HepG2 (cell line): ENCODE measurements at regions not wholly inside any gene's neighbourhood (a gene's known extent, or its start where the extent isn't known, plus 50 kb on each side); places are given as distances from the start of the nearest gene placed in this dataset.

ENCODE experiments used
- ADNP ChIP-seq: sonication (generic); formaldehyde crosslinking; IDR thresholded peaks from 2 replicates; pipeline ENCODE4 v1.4.0; 2020; ENCODE audit warnings: missing genetic modification reagents
- FIP1L1 ChIP-seq: fragments of 200-400 bp; formaldehyde crosslinking; IDR thresholded peaks from 2 replicates; pipeline ENCODE4 v1.6.1; 2018; ENCODE audit warnings: low read depth, mild to moderate bottlenecking, low read length, moderate library complexity, borderline replicate concordance; ENCODE audit not compliant: insufficient read depth
- FOXK1 ChIP-seq: sonication (generic); formaldehyde crosslinking; IDR thresholded peaks from 2 replicates; pipeline ENCODE4 v1.4.0; 2020; ENCODE audit warnings: low read depth, missing genetic modification reagents, borderline replicate concordance
- KAT2B ChIP-seq: fragments of 150-350 bp; IDR thresholded peaks from 2 replicates; pipeline ENCODE4 v1.6.1; 2014; ENCODE audit warnings: low read depth, low read length, borderline replicate concordance
- KLF12 ChIP-seq: sonication (generic); formaldehyde crosslinking; IDR thresholded peaks from 2 replicates; pipeline ENCODE4 v1.4.0; 2020; ENCODE audit warnings: missing genetic modification reagents, borderline replicate concordance
- MXD4 ChIP-seq: IDR thresholded peaks from 2 replicates; pipeline ENCODE4 v1.6.1; 2016; ENCODE audit warnings: mild to moderate bottlenecking, missing biosample characterization, missing genetic modification reagents
- NFIC ChIP-seq: IDR thresholded peaks from 2 replicates; pipeline ENCODE4 v1.6.1; 2012; ENCODE audit warnings: mild to moderate bottlenecking, low read length, inconsistent platforms
- PHB2 ChIP-seq: fragments of 450-650 bp; IDR thresholded peaks from 2 replicates; pipeline ENCODE4 v1.6.1; 2018; ENCODE audit not compliant: partially characterized antibody
- SAFB2 ChIP-seq: sonication (generic); formaldehyde crosslinking; IDR thresholded peaks from 2 replicates; pipeline ENCODE4 v1.5.1; 2020; ENCODE audit warnings: missing genetic modification reagents, low read depth, mild to moderate bottlenecking, borderline replicate concordance
- SIX1 ChIP-seq: sonication (generic); formaldehyde crosslinking; IDR thresholded peaks from 2 replicates; pipeline ENCODE4 v1.4.0; 2020; ENCODE audit warnings: missing genetic modification reagents, borderline replicate concordance
- SNAPC2 ChIP-seq: sonication (generic); formaldehyde crosslinking; IDR thresholded peaks from 2 replicates; pipeline ENCODE4 v1.8.1; 2022; ENCODE audit warnings: mild to moderate bottlenecking, missing genetic modification reagents
- TEF ChIP-seq: sonication (generic); formaldehyde crosslinking; IDR thresholded peaks from 2 replicates; pipeline ENCODE4 v1.5.0; 2020; ENCODE audit warnings: missing genetic modification reagents
- ZHX2 ChIP-seq, 2 experiments: sonication (generic) in 1 of 2; formaldehyde crosslinking in 1 of 2; IDR thresholded peaks; 2 replicates each; pipeline versions ENCODE4 v1.6.1 to v1.9.0; 2014 to 2022; ENCODE audit warnings: antibody characterized with exemption in 1 of 2, borderline replicate concordance in 1 of 2, inconsistent platforms in 1 of 2, low read depth in 1 of 2, missing genetic modification reagents in 1 of 2
- ZNF329 ChIP-seq: sonication (generic); formaldehyde crosslinking; IDR thresholded peaks from 2 replicates; pipeline ENCODE4 v1.9.0; 2021; ENCODE audit warnings: low read depth, mild to moderate bottlenecking, missing genetic modification reagents
- ZNF691 ChIP-seq: sonication (generic); formaldehyde crosslinking; IDR thresholded peaks from 2 replicates; pipeline ENCODE4 v1.4.0; 2020; ENCODE audit warnings: missing genetic modification reagents, low read depth, mild to moderate bottlenecking, borderline replicate concordance
- ZNF776 ChIP-seq: sonication (generic); formaldehyde crosslinking; IDR thresholded peaks from 2 replicates; pipeline ENCODE4 v1.4.0; 2020; ENCODE audit warnings: mild to moderate bottlenecking, missing genetic modification reagents
- ZNF878 ChIP-seq: sonication (generic); formaldehyde crosslinking; IDR thresholded peaks from 2 replicates; pipeline ENCODE4 v1.8.1; 2023; ENCODE audit warnings: mild to moderate bottlenecking, missing genetic modification reagents, moderate library complexity
- TF ChIP-seq, protein P1 (sequence below): sonication (generic); formaldehyde crosslinking; IDR thresholded peaks from 2 replicates; pipeline ENCODE4 v1.4.0; 2020; ENCODE audit warnings: missing genetic modification reagents, borderline replicate concordance

DNA sequence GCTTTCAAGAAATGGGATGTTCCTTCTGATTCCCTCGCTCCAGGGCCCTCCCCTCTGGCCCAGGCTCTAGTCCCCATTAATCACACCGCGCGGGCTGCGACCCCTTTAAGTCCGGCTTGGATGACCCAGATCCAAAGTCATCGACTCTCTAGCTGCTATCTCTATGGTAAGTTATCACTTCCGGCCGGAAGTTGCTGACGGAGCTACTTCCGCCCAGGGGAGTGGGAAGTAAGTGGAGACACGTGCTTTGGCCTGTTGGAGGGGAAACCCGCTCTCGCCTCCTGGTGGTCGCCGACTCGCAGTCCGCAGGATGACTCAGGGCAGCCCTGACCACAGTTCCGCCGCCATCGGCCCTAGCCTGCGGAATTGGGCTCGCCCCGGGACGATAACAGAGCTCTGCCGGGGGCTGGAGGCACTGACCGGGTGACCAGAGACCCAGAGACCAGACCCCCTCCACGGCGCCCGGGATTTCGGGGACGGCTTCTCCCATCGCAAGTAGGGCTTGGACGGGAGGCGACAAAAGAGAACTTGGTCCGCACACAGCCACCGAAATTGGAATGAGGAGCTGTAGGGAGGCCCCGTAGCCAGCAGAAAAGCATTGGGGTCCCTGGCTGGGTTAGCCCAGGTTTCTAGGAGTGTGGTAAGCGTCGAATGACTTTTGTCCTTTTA is 52.2 kb upstream of the SEC14L1 start (continued):
- TF ChIP-seq ZHX2 (IDR thresholded peaks at IDR 0.05; ENCODE audit: low read depth) (peak; percentile 82), ZHX2 (CRISPR knock-in tag; IDR thresholded peaks at IDR 0.05; ENCODE audit: borderline replicate concordance) (peak; percentile 92; the same call in 1 of the 2 replicates), MXD4 (CRISPR knock-in tag) (peak; percentile 100), ZNF776 (peak; percentile 92), ZNF329 (CRISPR knock-in tag) (0 out of 2 replicates have a peak, but pooled peaks have one; percentile 78), NFIC (0 out of 2 replicates have a peak, but pooled peaks have one; percentile 4), ADNP (CRISPR knock-in tag) (no peak), TEF (peak; percentile 61), KLF12 (peak; percentile 36; the same call in 1 of the 2 replicates), FIP1L1 (no peak), SAFB2 (CRISPR knock-in tag) (peak; percentile 78; the same call in 1 of the 2 replicates), KAT2B (no peak), SNAPC2 (CRISPR knock-in tag) (peak; percentile 49; the same call in 1 of the 2 replicates), FOXK1 (CRISPR knock-in tag) (peak; percentile 97), ZNF691 (peak; percentile 96), PHB2 (no peak), ZNF878 (CRISPR knock-in tag) (peak; percentile 71), SIX1 (CRISPR knock-in tag) (peak; percentile 76)
- TF ChIP-seq, protein P1, sequence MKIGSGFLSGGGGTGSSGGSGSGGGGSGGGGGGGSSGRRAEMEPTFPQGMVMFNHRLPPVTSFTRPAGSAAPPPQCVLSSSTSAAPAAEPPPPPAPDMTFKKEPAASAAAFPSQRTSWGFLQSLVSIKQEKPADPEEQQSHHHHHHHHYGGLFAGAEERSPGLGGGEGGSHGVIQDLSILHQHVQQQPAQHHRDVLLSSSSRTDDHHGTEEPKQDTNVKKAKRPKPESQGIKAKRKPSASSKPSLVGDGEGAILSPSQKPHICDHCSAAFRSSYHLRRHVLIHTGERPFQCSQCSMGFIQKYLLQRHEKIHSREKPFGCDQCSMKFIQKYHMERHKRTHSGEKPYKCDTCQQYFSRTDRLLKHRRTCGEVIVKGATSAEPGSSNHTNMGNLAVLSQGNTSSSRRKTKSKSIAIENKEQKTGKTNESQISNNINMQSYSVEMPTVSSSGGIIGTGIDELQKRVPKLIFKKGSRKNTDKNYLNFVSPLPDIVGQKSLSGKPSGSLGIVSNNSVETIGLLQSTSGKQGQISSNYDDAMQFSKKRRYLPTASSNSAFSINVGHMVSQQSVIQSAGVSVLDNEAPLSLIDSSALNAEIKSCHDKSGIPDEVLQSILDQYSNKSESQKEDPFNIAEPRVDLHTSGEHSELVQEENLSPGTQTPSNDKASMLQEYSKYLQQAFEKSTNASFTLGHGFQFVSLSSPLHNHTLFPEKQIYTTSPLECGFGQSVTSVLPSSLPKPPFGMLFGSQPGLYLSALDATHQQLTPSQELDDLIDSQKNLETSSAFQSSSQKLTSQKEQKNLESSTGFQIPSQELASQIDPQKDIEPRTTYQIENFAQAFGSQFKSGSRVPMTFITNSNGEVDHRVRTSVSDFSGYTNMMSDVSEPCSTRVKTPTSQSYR (CRISPR knock-in tag) = peak; percentile 81; the same call in 1 of the 2 replicates
